HG02623 (cell line): ENCODE measurements at regions not wholly inside any gene's neighbourhood (a gene's known extent, or its start where the extent isn't known, plus 50 kb on each side); places are given as distances from the start of the nearest gene placed in this dataset.

Experiments used
- ATAC-seq: cut with Tn5 transposase; IDR thresholded peaks from one replicate; pipeline ENCODE4 v1.9.1; 2021; ENCODE audit warnings: moderate library complexity; ENCODE audit not compliant: unreplicated experiment

DNA sequence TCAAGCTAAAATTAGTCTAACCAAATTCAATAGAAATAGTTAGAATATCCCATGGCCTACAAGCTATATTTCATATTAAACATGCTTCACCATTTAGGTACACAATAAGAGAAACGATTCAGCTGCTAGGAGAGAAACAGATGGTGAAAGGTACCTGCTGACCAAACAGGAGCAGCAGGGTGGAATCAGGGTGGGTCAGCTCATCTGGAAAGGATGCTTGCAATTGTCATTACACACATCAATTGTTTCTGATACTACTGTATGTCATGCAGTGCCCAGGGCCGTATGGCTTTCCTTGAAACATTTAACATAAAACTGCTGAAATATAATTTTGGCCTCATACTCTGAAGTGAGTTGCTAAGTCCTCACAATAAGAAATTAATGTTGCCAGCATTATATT is 776.0 kb downstream of the DACH1 start:
- ATAC-seq = no peak

DNA sequence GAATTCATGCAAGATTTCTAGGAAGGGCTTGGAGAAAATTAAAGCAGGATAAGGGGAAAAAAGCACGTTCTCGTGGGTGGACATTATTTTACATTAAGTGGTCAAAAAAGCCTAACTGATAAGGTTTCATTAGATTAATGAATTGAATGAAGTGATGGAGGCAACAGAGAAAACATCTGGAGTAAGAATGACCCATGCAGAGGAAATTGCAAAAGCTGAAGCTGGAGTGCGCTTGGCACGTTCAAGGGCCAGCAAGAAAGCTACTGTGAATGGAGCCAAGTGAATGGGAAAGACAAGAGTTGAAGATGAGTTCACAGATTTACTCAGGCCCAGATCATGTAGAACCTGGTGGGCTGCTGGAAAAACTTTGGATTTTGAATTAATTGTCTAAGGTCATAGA is 777.9 kb downstream of the DACH1 start:
- no peak for ATAC-seq

DNA sequence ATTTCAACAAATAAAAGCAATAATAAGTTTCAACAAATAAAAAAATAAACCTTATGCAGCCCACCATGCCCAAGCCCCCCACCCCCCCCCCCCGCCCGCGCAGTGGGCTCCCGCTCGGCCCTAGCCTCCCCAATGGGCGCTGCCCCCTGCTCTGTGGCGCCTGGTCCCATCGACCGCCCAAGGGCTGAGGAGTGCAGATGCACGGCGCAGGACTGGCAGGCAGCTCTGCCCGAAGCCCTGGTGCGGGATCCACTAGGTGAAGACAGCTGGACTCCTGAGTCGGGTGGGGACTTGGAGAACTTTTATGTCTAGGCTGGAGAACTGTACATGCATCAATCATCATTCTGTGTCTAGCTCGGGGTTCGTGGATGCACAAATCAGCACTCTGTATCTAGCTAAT is 779.6 kb downstream of the DACH1 start:
- ATAC-seq = no peak

DNA sequence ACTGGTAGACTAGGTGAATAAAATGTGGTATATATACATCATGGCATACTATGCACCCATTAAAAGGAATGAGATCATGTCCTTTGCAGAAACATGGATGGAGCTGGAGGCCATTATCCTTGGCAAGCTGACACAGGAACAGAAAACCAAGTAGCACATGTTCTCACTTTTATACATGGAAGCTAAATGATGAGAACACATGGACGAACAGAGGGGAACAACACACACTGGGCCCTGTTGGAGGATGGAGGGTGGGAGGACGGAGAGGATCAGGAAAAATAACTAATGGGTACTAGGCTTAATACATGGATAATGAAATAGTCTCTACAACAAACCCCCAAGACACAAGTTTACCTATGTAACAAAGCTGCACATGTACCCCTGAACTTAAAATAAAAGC is 780.0 kb downstream of the DACH1 start:
- no peak for ATAC-seq

DNA sequence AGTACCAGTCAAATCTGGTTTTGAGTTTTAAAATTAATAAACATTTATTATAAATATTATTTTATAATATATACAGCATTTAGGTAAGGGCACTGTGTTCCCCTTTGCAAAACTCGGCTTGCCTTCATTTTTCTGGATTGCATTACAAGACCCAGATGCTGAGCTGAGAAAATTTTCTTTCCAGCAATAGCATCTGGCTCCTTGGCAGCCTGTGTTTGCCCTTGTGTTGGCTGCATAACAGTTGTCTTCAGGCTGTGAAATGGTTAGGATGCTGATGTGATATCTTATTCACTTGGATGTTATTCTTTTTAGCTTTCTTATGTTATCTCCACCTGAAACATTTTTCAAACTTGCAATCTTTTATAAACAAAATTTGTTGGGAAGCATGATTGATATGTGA is 784.4 kb downstream of the DACH1 start:
- no peak for ATAC-seq

DNA sequence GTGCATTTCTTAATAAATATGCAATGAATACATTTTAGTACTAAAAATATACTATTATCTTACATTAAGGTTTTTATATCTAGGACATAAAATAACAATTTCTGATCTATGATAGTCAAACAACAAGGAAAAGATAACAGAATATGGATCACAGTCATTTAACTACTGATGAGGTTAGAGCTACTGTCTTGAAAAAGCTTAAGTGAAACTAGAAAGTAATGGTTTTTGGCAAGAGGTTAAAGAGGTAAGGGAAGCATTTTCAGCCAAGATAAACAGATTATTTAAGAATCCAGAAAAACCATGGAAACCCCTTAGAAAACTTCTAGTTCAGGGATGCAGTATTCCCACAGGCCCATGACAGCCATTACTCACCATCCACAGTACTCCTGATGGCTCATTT is 787.4 kb downstream of the DACH1 start:
- ATAC-seq = no peak

DNA sequence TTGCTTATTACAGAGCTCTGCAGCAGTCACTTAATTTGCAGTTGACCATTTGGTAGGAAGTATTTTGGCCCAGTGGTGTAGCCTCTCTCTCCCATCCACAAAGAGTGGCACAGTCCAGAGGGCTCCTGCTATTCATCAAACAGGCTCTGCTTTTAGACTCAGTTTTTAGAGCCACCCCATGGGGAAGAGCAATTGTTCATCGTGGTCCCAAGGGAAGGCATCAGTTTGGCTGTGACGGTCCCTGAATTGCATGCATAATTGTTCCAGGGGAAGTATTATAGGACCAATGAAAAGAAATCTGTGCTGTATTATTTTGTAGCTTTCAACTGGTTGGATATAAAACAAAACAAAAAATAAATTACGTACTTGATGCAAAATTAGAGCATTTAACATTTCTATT is 799.0 kb downstream of the DACH1 start:
- ATAC-seq = no peak

DNA sequence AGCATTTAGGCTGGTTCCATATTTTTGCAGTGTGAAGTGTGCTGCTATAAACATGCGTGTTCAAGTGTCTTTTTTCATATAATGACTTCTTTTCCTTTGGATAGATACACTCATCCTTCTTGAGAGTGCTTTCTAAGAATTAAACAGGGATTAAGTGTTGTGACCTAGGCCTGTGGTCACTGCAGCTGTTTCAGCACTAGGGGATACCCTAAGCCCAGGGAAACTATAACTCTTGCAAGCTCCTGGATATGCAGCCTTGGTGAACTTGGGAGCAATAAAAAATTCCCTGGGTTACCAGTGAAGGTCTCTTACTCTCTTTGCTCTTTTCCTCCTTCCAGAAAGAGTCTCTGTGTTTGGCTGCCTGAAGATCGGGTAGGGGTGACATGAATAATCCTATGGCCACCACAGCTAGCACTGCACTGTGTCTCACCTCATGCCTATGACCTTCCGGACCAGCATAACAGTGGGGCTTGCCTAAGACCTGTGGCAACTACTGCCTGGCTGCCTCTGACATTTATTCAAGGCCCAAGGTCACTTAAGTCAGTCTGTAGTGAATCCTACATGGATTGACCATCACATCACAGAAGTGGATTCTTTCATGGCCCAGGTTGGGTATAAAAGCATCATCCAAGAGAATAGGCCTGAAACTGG is 799.7 kb downstream of the DACH1 start:
- ATAC-seq = no peak

DNA sequence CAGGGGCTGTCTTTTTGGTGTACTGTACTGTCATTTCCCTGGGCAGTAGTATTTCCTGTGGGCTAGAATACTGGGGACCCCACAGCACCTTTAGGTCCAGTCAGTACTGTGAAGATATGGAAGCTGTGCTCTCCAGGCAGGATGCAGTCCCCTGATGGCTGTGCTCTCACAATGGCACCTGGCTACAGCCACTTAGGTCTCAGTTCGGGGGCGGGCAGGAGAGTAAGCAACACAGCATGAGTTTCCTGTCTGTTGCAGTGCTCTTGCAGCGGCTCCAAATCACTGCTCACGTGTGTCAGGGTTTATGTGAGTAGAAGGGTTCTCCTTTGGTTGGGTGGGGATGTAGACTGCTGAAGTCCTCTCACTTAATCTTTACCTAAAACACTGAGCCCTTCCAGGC is 810.4 kb downstream of the DACH1 start:
- no peak for ATAC-seq

DNA sequence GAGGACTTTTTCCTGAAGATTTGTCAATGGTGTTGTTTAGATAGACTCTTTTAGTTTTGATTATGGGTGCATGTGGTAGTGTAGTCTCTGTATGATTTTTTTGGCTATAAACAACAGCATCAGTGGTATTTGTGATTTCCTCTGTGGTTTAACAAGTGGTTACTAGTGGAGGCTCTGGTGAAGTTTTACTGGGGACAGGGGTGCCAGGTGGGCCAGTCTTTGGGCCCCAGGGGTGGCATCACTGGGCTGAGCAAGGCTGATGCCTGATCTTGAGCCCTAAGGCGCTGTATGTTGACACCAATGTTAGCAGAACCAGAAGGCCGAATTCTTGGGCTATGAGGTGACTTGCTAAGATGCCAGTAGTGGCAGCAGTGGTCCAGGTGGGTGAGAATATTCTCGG is 811.4 kb downstream of the DACH1 start:
- no peak for ATAC-seq

DNA sequence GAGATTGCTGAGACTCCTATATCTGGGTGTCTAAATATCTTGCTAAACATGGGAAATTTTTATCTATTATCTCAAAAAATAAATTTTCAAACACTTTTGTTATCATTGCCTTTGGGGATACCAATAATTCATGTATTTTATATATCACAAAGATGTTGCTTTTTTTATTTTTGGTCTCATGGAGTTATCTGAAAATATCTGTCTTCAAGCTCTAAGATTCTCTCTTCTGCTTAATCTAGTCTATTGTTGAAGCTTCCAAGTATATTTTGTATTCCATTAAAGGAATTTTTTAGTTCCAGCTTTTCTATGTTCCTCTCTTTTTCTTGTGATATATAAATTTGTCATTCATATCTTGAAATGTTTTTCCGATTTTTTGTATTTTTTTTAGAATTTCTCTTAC is 812.0 kb downstream of the DACH1 start:
- ATAC-seq = no peak

DNA sequence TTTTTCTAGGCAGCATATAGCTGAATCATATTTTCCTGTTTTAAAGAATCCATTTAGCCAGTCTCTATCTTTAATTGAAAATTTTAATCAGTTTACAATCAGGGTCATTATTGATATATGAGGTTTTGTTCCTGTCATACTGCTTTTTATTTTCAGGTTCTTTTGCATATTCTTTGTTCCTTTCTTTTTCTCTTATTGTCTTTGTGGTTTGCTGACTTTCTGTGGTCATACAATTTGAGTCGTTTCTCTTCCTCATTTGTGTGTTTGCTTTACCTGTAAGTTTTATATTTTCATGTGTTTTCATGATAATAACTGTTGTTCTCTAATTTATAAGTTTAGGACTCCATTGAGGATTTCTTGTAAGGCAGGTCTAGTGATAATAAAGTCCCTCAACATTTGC is 812.6 kb downstream of the DACH1 start:
- peak; percentile 87 for ATAC-seq

DNA sequence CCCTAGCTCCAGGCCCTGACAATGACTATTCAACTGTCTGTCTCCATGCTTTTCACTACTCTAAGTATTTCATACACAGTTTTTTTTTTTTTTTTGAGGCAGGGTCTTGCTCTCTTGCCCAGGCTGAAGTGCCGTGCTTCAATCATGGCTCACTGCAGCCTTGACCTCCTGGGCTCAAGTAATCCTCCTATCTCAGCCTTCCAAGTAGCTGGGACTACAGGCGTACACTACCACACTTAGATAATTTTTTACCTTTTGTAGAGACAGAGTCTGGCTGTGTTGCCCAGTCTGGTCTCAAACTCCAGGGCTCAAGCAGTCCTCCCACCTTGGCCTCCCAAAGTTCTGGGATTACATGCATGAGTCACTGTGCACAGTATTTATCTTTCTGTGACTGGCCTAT is 815.4 kb downstream of the DACH1 start:
- ATAC-seq = no peak

DNA sequence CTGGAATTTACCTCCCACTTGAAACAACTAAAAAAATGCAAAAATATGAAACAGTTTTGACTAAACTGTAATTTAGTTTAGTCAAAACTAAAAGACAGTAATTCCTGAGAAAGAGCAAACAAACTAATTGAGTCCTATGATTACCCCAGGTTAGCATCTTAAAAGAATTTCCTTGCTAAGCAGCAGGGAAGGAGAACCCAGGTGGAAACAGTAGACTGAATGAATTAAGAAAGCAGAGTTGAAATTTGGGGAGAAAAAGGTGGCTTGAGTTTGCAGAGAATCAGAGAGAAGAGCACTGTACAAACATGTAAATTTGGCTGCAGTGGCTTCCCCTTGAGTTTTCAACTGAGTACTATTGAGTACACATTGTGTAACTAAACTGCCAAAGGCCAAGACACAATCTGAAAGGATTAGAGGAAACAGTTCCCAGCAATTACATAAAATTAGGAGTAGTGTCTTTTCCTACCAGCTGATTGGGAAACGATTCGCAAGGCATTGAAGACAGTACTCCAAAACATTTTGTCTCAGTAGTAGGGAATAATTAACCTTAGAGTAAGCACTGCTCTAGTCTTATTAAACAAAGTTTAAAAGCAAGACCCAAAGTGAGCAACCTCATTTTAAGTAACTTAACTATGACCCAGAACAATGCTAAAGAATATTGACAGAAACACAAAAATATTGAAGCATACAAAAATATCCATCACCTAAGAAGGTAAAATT is 820.5 kb downstream of the DACH1 start:
- no peak for ATAC-seq

DNA sequence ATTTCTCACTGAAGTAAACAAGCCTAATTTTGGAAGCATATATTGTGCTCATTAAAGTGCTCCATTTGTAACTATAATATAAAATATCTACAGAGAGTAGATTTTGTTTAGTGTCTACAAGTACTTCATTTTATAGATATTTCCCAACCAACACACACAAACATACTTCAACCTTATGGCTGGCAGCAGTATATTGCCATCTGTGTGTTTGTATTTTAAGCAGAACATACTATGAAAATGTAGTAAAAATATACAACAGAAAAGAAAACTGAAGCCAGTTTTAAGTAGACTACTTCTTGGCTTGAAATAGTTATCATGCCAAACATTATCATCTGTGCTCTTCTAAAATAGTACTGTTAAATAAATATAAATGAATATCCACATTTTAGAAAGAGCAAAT is 821.9 kb downstream of the DACH1 start:
- no peak for ATAC-seq

DNA sequence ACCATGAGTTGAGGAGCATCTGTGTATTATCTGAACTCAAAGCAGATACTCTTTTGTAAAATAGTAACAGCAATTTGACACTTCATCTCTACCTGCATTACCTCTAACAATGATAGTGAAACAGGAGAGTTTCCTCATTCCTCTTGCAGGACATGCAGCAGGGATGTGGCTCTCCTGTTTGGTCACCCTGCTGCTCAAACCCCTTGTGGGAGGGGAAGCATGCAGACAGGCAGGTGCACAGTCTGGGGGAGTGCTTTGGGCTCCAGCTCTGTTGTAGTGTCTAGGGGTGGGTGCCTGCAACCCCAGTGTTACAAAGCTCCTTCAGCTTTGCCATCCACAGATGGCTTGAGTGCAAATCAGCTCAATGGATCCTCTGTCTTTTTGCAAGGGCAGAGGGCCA is 827.6 kb downstream of the DACH1 start:
- ATAC-seq = no peak

DNA sequence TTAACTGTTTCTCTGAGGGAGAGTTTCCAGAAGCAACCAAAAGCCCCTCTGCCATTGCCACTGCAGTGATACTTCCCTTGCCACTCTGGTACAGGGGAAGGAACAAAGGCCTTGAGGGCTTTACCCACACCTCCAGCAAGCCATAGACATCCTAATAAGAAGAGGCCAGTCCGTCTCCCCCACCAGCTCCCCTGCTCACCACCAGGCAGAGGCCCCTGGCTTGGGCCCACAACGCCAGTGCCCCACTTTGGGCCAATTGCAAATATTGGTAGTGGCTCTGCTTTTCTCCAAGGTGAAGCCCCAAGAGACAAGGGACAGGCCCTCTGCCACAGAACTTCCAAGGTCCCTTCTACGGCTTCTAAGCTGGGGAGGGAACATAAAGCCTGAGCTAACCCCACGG is 833.0 kb downstream of the DACH1 start:
- ATAC-seq = no peak

DNA sequence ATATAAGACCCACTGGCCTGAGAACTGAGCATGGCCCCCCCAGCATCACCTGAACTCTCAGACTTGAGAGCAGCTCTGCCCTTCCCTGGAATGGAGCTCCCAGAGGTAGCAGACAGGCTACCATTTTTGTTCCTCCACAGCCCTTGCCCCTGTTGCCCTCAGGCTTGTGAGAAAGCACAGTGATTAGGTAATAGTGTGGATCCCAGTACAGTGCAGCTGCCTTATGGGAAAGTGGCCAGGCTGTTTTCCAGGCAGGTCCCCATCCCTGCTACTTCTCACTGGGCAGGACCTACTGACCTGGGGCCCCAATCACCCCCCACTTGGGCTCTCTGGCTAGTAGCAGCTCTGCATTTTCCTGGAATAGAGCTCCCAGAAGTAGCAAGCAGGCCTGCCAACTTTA is 834.0 kb downstream of the DACH1 start:
- ATAC-seq = no peak

DNA sequence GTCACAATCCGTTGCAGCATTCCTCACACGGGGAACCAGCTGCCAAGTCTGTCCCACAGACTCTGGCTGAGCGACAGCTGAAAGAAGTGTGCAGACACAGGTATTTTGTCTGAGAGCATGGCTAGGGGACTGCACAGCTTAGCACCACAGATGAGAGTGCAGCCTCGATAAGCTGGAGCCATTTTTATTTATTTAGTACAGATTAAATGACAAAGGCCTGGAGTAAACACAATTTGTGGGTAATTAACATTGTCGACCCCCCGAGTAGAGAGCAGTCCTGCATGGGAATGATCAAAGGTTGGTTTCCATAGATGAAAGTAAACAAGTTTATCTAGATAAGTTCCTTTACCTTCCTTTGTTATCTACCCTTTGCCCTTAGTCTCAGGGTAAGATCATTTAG is 836.2 kb downstream of the DACH1 start:
- no peak for ATAC-seq

DNA sequence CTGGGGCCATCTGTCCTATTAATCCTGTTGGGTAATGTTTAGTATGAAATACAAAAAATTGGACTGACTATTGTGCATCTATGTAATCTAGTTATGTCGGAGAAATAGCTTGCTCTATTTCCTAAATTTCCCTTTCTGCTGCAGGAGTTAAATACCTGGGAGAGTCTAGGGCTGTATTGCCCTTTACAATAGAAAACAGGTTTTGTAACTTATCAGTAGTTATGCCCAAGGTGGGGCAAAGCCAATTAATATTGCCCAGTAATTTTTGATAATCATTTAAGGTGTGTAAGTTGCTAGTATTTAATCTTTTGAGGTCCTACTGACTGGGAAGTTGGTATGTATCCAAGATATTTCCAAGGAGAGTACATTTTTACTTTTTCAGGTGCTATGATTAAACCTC is 838.1 kb downstream of the DACH1 start:
- no peak for ATAC-seq

DNA sequence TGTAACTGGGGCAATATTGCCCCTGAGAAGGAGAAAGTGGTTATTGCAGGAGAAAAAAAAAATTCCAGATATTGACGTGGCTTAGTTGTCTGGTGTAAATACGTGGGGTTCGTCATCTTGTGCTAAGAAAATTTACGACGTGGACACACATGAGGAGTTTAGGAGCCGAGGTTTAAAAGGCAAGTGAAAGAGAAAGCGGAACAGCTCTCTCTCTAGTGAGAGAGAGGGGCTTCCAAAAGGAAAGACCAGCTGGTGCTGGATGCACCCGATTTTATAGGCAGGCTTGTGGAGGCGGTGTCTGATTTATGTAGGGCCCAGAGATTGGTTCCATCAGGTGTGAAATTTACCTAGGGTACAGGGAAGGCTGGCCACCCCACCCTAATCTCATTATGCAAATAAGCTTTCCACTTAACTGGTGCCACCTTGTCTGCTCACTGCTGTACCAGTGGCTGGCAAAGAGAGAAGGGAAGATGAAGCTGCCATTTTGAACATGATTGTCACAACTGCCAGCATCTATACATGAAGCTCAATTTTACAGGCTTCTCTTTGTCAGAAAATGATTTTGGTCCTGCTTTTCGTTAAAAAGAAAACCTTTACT is 845.1 kb downstream of the DACH1 start:
- ATAC-seq = no peak

DNA sequence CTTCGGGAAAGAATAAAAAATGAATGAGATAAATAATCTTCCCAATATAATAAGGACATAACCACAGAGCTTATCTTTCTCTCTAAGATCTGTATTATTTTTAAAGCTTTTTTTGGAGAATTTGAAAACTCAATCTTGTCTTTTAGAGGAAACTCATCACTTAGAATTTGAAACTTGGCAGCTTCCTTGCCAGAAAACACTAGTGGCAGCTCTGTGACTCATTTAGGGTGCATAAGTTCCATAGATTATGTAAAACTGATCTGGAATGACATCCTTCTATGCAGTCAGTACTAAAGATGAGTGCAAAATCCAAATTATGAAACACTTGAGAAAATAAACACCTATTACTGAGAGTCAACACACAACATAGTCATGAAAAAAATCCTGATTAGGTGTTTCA is 848.0 kb downstream of the DACH1 start:
- ATAC-seq = no peak

DNA sequence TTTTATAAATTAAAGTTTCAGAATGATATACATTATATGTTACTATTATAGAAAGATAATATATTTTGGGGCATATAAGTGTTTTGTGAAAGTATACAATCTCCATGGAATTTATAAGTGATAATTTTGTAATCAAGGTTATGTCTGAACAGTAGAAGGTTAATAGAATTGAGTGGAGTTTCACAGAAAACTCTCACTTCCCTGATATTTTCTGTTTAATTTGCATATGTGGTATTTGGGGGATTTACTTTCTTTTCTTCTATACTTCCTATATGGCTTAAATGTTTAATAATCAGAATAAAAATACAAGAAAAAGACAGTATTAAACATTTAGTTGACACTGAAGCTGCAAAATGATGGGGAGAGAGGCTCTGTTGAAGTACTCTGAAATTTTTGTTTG is 848.5 kb downstream of the DACH1 start:
- no peak for ATAC-seq
